NCI-H2227 treated with DMSO at 0.1 percent for 48 hours (cell line): ENCODE measurements at regions not wholly inside any gene's neighbourhood (a gene's known extent, or its start where the extent isn't known, plus 50 kb on each side); places are given as distances from the start of the nearest gene placed in this dataset.
"Not testable (repeated sequence)": the region's sequence is repeated elsewhere in the genome, so short reads cannot be mapped to it uniquely, and the experiment has no call there.

Experiments
- DNase-seq: peaks from one replicate; lab custom pipeline; 2025; lab: John Stamatoyannopoulos, UW

DNA sequence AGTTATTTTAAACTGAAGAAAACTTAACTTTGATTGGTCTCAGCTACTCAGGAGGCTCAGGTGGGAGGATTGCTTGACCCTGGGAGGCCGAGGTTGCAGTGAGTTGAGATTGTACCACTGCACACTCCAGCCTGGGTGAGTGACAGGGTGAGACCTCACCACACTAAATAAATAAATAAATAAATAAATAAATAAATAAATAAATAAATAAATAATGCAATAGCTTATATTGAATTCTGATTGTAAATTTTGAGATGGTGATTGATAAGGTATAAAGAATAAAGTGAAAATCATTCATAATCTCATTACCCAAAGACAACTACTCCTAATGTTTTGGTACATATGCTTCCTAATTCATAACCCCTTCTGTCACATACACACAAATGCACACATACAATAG is 58.1 kb downstream of the TUBA3C start:
- DNase-seq, result no peak

DNA sequence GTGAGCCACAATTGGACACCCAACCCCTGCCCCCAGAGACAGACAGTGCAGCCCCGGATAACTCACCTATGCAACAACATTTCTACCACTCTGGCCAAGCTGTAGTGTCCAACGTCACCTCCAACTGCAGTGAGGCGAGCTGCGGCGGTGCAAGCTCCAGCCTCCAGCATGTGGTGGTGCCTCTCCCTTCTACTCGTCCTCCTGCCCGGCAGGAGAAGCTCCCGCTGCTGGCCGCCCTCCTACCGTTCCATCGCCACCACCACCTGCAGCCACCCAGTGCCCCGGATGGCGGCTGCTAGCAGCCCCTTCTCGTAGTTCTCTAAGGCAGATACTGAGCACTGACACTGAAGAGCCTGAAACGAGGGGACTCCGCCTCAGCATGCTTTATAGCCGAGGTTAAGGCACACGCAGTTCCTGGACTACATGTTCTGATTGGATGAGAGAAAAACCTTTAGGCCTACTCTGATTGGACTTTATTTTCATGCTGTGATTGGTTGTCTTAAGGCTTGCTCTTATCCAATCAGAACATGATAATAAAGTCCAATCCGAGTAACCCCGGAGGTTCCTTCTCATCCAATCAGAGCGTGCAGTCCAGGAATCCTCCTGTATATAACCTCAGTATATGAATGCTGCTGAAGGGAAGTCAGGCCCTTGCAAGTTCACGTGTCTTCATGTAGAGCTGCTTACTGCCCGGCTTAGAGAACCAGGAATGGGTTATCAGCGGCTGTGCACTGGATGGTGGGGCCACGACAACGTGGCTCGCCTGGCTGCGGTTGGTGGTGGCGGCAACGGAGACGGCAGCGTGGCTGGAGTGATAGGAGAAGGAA is 63.5 kb downstream of the TUBA3C start:
- peak; percentile 53 for DNase-seq

DNA sequence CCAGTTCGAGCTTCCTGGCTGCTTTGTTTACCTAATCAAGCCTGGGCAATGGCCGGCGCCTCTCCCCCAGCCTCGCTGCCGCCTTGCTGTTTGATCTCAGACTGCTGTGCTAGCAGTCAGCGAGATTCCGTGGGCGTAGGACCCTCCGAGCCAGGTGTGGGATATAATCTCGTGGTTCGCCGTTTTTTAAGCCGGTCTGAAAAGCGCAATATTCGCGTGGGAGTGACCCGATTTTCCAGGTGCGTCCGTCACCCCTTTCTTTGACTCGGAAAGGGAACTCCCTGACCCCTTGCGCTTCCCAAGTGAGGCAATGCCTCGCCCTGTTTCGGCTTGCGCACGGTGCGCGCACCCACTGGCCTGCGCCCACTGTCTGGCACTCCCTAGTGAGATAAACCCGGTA is 72.4 kb downstream of the TUBA3C start:
- DNase-seq, result not testable (repeated sequence)

DNA sequence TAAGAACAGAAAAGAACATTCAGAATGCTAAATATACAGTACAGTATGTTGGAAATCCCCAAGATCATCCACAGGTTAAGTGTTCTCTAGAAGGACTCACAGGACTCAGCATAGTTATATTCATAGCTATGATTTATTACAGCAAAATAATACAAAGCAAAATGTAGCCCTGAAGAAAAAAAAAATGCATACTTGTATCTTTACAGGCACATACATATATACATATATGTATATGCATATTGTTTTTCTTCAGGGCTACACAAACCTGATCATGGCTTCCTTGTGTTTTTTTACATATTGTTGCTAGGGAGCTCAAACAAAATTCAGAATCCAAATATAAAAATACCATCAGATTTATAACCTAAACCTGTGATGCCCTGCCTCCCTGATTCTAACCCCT is 78.5 kb downstream of the TUBA3C start:
- DNase-seq, result no peak

DNA sequence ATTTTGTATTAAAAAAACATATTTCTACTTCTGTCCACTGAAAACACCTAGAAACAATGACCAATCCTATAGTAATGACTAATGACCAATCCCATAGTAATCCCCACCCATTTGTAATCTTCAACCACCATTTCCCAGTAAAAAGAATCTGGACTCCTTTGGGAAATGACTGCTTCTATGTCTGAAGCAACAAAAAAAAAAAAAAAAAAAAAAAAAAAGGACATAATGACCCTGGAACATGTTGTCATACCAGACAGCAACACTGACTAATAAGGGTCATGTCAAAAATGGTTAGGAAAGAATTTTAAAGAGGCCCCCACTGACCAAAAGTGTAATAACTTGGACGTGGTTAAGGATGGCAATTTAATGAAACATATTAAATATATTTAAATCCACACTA is 88.3 kb downstream of the TUBA3C start:
- no peak for DNase-seq

DNA sequence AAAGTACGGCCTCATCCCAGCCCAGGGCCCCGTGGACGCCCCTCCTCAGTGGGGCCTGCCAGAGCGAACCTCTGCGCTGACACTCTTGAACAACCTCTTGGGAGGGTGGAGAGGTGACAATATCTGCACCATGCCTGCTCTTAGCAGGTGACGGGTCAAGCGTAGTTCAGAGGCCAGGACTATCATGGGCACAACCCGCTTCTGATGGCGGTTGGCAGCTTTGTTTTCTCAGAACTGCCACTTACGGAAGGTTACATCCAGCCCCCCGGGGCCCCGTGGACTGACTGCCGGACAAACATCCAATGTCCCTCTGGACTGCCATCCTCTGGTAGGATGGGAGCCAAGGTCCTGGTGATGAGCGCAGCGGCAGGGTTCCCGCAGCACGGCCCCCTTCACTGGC is 91.1 kb downstream of the TUBA3C start:
- no peak for DNase-seq

DNA sequence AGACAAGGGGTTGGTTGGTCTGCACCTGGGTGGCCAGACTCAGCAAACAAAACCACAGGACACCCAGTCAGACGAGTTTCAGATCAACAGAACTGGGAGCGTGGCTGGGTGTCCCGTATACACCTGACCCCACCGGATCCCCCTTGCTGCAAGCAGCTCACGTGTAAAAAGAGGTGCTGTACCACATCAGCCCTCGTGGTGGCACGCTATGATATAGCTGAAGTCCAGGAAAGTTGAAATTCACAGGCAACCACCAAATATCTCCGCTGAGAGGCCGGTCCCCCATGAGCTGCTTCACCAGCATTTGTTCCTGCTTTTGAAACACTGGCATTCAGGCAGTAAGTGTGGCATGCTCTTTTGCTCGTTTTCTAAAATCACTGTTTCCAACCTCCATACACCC is 92.3 kb downstream of the TUBA3C start:
- no peak for DNase-seq

DNA sequence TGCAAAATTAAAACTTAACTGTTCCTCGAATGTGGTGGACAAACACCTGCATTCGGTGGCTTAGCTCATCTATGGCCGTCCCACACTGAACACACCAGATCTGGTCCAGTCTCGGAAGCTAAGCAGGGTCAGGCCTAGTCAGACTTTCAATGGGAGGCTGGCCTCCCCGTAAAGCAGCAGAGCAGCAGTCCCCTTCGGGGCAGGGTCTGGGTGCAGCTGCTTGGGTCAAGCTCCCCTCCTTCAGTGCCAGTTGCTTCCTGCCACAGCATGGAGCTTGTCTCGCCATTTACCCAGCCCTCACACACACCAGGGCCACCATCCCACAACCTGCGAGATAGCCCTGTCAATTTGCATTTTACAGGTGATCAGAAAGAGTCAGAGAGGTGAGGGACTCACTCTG is 93.2 kb downstream of the TUBA3C start:
- no peak for DNase-seq

DNA sequence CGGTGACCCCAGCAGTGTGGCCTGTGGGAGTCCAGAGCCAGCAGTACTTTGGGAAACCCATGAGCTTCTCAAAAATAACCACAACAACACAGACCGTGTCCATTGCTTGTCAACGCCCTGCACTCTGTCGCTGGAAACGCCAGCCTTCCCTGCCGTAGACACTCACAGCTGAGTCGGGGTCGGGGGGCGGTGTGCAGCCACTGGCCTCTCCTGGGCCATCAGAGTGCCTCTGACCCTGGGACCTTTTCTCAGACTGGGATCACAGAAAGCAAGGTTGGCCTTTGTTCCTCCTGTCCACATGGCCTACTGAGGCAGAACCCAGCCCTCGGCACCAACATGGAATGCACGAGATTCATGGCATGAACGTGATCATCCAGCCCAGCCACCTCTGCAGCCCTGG is 95.7 kb downstream of the TUBA3C start:
- no peak for DNase-seq

DNA sequence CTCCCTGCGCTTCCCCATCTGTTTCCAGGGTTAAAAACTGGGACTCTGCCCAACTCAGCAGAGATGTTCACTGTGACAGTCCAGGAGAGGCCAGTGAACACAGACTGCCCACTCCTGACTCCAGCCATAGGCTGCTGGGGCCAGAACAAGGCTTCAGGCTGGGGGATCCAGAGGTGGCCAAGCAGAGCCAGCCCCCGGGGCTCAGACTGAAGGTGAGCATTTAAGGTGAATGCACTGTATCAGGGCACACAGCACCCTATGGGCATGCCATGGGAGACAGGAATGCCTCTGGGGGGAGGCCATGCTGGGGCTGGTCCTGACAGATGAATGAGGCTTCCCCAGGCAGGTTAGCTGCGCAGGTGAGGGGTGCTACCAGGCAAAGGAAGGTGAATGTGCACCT is 96.4 kb downstream of the TUBA3C start:
- no peak for DNase-seq

DNA sequence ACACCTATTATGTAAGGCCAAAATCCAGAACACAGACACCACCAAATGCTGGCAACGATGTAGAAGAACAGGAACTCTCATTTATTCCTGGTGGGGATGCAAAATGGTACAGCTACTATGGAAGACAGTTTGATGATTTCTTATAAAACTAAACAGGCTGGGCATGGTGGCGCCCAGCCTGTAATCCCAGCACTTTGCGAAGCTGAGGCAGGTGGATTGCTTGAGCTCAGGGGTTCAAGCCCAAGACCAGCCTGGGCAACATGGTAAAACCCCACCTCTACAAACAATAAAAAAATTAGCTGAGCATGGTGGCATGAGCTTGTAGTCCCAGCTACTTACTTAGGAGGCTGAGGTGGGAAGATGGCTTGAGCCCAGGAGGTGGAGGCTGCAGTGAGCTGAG is 98.3 kb downstream of the TUBA3C start:
- no peak for DNase-seq

DNA sequence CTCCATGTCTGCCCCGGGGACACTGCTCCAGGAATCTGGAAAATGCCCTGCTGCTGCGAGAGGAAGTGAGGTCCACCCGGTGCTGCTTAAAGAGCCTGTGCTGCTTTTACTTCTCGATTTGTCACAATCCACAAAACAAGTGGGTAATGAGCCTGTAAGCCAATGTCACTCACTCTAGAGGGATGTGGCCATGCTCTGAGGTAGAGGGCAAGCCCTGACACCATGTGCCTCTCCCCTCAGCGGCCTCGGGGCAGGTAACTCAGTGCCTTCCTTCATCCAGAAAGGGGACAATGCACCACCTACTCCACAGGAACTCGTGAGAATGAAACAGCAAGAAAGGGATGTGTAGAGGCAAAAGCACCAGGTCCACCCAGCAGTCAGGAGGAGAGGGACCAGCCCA is 106.2 kb downstream of the TUBA3C start:
- DNase-seq, result no peak

DNA sequence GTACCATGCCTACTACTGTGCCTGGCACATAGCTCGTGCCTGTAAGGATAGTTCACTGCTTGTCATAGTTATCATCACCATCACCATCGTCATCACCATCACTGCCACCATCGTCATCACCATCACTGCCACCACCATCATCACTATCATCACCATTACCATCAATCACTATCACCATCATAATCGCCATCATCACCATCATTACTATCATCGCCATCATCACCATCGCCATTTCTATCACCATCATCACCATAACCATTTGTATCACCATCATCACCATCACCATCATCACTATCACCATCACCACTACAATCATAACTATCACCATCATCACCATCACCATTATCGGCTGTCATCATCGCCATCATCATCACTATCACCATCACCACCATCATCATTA is 107.1 kb downstream of the TUBA3C start:
- no peak for DNase-seq

DNA sequence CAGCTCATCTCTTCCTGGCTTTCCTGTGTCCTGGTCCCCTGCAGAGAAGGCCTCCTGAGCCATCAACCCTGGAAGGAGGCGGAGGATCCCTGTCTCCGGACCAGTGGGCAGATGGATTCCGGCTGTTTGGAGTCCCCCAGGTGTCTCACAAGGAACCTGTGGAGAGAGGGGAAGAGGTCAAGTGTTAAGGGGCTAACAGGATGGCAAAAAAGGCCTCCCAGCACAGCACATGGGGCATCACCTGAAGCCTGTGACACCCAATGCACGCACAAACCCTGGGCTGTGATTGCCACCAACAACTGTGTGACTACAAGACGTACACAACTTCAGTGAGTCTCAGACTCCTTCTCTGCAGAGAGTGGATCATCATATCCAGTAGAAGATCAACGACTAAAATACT is 107.5 kb downstream of the TUBA3C start:
- DNase-seq, result not testable (repeated sequence)

DNA sequence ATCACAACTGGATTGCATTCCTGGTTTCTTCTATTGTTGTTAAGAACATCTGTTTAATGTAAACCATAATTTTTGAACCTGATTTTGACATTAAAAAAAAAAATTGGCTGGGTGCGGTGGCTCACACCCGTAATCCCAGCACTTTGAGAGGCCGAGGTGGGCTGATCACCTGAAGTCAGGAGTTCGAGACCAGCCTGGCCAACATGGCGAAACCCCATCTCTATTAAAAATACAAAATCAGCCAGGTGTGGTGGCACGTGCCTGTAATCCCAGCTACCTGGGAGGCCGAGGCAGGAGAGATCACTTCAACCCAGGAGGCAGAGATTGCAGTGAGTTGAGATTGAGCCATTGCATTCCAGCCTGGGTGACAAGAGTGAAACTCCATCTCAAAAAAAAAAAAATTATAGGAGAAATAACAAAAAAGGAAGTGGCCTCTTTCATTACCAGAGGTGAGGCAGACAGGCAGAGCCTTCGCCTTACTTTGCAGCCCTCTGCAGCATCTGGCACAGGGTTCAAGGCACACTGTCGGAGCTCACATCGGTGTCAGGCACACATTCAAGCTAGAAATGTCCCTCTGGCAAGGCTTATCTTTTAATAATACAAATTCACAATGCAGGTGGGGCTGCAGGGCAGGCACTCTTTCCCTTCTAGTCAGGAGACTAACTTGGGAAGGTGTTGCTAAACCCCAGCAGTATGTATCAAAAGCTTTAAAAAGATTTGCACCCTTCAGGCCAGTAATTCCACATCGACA is 108.5 kb downstream of the TUBA3C start:
- not testable (repeated sequence) for DNase-seq

DNA sequence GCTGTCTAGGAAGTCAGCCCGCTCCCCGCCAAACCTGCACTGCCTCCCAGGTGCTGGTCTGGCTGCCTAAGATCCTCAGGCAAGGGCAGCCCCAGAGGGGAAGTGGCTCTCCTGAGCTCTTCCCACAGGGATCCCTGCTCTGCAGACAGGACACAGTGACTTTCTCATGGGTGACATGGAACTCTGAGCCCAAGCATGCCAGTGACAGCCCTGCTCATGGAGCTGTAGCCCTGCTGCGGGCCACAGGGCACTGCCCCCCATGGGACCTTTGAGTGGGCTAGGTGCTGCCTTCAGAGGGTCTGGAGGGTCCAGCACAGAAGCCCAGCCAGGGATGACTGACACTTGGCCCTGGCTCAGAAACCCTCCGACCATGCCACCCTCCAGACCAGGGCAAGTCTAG is 109.1 kb downstream of the TUBA3C start:
- DNase-seq, result no peak

DNA sequence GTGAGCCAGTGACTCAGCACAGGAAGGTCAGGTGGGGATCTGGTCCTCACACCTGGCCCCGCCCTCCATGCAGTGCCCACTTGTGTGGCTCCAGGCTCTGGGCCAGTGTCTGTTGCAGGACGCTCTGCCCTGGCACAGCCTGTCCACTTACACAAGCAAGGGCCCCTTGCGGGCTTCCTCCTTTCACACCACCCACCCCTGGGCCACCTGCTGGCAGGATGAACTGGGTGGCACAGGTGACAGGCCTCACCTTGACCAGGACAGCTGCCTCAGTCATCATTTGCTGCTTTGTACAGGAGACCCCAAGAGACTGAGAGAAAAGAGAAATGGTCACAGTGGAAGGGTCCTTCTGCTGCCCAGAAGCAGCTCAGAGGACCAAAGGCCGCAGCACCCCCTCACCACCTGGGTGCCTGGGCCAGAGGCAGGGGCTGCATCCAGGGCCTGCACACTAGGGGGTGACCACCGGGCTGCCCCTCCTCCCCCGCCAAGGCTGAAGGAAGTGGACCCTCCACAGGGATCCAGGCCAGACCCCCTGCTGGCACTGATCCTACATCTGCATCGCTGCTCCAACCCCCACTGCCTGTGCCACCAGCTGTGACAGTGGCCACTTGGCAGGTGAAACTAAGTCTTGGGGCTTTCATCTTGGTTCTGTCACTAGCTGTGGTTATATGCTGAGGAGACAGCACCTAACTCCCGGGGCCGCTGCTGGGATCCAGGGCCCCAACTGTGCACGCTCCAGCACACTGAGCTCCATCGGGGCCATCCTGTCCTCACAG is 110.3 kb downstream of the TUBA3C start:
- no peak for DNase-seq

DNA sequence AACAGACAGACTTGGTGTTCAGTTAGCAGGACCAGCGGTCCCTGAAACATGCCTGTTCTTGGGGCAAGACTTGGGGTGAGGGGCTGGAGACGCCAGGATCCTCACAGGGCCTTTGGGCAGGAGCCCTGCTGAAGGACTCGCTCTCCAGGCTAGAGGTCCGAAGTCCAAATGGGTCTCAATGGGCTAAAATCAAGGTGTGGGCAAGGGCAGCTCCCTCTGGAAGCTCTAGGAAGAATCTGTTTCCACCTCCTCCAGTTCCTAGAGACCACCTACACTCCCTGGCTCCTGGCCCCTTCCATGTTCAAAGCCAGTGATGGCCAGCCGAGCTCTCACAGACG is 111.3 kb downstream of the TUBA3C start:
- DNase-seq, result no peak

DNA sequence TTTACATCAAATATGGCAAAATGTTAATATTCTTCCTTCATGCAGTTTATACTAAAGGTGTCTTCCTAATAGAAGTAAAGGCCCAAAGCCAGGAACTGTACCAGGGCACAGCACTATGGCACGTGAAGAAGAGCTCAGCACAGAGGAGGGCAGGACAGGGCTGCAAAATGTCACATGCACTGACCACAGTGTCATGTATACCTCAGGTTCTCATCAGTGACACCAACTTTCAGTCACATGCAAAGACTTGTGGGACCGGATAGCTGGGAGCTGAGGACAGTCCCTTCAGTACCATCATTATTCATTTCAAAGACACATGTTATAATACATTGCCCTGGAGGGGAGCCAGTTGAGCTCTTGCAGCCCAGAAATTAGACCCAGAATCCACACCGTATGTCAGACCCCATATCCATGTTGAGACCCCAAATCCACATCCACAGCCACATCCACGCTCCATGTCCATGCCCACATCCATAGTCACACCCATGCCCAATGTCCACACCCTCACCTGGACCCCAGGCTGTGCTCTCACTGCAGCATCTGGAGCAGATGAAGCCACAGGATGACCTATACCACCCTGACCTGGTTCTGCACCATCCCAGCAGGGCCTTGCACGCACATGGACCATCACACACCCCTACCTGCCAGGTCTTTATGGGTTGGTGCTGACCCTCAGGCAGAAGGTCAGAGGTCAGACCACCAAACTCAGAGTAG is 111.8 kb downstream of the TUBA3C start:
- no peak for DNase-seq

DNA sequence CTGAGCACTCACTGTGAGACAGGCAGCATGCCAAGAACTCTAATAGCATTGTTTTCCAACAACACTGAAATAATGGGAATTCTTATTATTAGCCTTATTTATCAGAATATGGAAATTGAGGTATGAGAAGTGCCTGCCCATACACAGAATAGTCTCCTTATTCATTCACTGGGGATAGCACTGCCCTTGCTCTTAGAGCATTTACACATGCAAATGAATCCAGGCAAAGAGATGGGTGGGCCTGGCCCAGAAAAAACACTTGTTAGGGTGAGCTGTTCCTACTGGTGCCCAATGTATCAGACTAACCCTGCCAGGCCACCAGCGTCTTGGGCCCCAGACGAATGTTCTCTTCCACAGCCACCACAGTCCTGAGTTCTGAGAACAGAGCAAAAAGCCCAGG is 112.9 kb downstream of the TUBA3C start:
- no peak for DNase-seq

DNA sequence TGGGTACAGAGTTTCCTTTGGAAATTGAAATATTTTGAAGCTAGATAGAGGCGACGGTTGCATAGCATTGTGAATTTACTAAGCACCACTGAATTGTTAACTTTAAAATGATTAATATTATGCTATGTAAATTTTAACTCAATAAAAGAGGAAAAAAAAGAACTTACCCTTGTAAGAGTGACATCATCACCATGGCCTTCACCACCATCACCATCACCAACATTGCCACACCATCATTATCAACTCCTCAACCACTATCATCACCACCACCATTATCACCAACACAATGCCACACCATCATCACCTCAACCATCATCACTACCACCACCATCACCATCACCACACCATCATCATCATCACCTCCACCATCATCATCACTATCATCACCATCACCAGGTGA is 113.9 kb downstream of the TUBA3C start:
- no peak for DNase-seq

DNA sequence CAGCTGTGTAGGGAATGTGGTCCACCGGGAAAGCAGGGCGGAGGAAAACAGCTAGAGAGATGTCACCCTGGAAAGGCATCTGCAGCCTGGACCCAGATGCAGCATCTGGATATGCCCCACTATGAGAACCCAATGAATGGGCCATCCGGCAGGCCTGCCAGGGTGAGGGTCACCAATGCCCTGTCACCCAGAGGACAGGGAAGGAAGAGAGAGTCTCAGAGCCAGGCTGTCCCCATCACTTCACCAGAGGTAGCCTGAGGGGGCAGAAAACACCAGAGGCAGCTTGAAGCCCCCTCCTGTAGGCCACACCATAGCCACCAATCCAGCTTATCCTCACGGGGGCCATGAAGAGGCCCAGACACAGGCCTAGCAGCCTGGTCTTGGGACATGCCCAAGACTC is 118.8 kb downstream of the TUBA3C start:
- DNase-seq, result no peak
